GM12878 (cell line): ENCODE measurements at regions not wholly inside any gene's neighbourhood (a gene's known extent, or its start where the extent isn't known, plus 50 kb on each side); places are given as distances from the start of the nearest gene placed in this dataset.
A peak's percentile ranks its signal among the peaks of the same experiment; 100 is the strongest.

ENCODE experiments used
- ATAC-seq: fragments of 200-7000 bp; cut with Tn5 transposase; 3 replicates; pipeline ENCODE4 v1.9.1; 2020; ENCODE audit warnings: mild to moderate bottlenecking, moderate library complexity
- BruUV-seq: library from RNA; stranded (reverse); fragments of 400-500 nt; replicated peaks from 2 replicates; lab custom pipeline; 2021; lab: Mats Ljungman, UMichigan
- CTCF ChIA-PET: fragments of 300-600 bp; sonication (Branson Sonifier 250); formaldehyde crosslinking; extraction: SDS; loops from one replicate; lab custom pipeline; 2021; ENCODE audit warnings: inconsistent platforms; lab: Yijun Ruan, JAX
- POLR2A ChIA-PET: fragments of 350-600 bp; formaldehyde crosslinking; extraction: SDS; loops from one replicate; lab custom pipeline; 2021; ENCODE audit warnings: inconsistent platforms; lab: Charles Lee
- RAD21 ChIA-PET: fragments of 300-600 bp; sonication (Branson Sonifier 250); formaldehyde crosslinking; loops from one replicate; lab custom pipeline; 2023; ENCODE audit warnings: antibody characterized with exemption; ENCODE audit not compliant: unreplicated experiment; lab: Charles Lee
- SMC1A ChIA-PET: fragments of 300-600 bp; sonication (Branson Sonifier 250); formaldehyde crosslinking; loops from one replicate; lab custom pipeline; 2023; ENCODE audit not compliant: unreplicated experiment, uncharacterized antibody; lab: Charles Lee
- DNase-seq: peaks from one replicate; pipeline ENCODE4 v3.0.0-alpha.2; 2011; ENCODE audit warnings: low read depth, low spot score
- FAIRE-seq: peaks from 3 replicates; lab custom pipeline; 2011; peaks lifted over from hg19 to GRCh38; lab: Jason Lieb, UNC
- H2AFZ ChIP-seq: 2 replicates; pipeline ENCODE4 v1.6.0; 2011; ENCODE audit warnings: low read depth, low read length, control low read depth; ENCODE audit not compliant: control insufficient read depth
- H3K27ac ChIP-seq: 2 replicates; pipeline ENCODE4 v1.5.1; 2011; ENCODE audit warnings: control low read depth; ENCODE audit not compliant: control insufficient read depth, insufficient read depth
- H3K27me3 ChIP-seq, 2 experiments: replicated peaks in 1 of 2; 2 replicates each; pipeline versions ENCODE4 v1.6.0 to v1.6.1; 2011; ENCODE audit warnings: low read length in 1 of 2; ENCODE audit not compliant: control insufficient read depth in 2 of 2, insufficient read depth in 2 of 2
- H3K36me3 ChIP-seq, 2 experiments: 2 replicates each; pipeline ENCODE4 v1.5.1; 2011; ENCODE audit warnings: low read length in 1 of 2; ENCODE audit not compliant: control insufficient read depth in 2 of 2, insufficient read depth in 2 of 2
- H3K4me1 ChIP-seq: 2 replicates; pipeline ENCODE4 v1.6.1; 2011; ENCODE audit warnings: mild to moderate bottlenecking, low read length, moderate library complexity, mixed read lengths; ENCODE audit not compliant: control insufficient read depth, insufficient read depth
- H3K4me2 ChIP-seq: 2 replicates; pipeline ENCODE4 v1.6.0; 2011; ENCODE audit warnings: control low read depth; ENCODE audit not compliant: control insufficient read depth, insufficient read depth
- H3K4me3 ChIP-seq: fragments of 200-600 bp; sonication (generic); 2 replicates; pipeline ENCODE4 v1.5.1; 2016
- H3K79me2 ChIP-seq: 2 replicates; pipeline ENCODE4 v1.6.0; 2011; ENCODE audit warnings: low read length; ENCODE audit not compliant: control insufficient read depth, insufficient read depth
- H3K9ac ChIP-seq: 2 replicates; pipeline ENCODE4 v1.8.0; 2011; ENCODE audit warnings: low read length, control low read depth, mixed read lengths; ENCODE audit not compliant: control insufficient read depth, insufficient read depth
- H3K9me3 ChIP-seq: replicated peaks from 3 replicates; pipeline ENCODE4 v1.5.1; 2011; ENCODE audit warnings: mild to moderate bottlenecking, low read length; ENCODE audit not compliant: control insufficient read depth, insufficient read depth
- H4K20me1 ChIP-seq: 2 replicates; pipeline ENCODE4 v1.6.0; 2011; ENCODE audit not compliant: control insufficient read depth, insufficient read depth
- BMI1 ChIP-seq: fragments of 450-650 bp; IDR thresholded peaks from 2 replicates; pipeline ENCODE4 v1.6.1; 2016; ENCODE audit warnings: mild to moderate bottlenecking, moderate library complexity, borderline replicate concordance
- CBFB ChIP-seq: IDR thresholded peaks from 2 replicates; pipeline ENCODE4 v1.6.1; 2016; ENCODE audit warnings: antibody characterized with exemption, low read depth
- CHD1 ChIP-seq: IDR thresholded peaks from 2 replicates; pipeline ENCODE4 v1.6.1; 2012; ENCODE audit warnings: low read depth, low read length, improper control_type of control experiment
- CHD2 ChIP-seq: IDR thresholded peaks from 2 replicates; pipeline ENCODE4 v1.6.1; 2011; ENCODE audit warnings: low read depth, low read length, improper control_type of control experiment, borderline replicate concordance
- DPF2 ChIP-seq: fragments of 450-650 bp; IDR thresholded peaks from 2 replicates; pipeline ENCODE4 v1.6.1; 2017; ENCODE audit warnings: mild to moderate bottlenecking
- HDAC6 ChIP-seq: fragments of 200-600 bp; sonication (generic); IDR thresholded peaks from one replicate; pipeline ENCODE4 v1.8.0; 2017; ENCODE audit warnings: antibody characterized with exemption; ENCODE audit not compliant: unreplicated experiment
- IKZF1 ChIP-seq: fragments of 450-650 bp; conservative IDR thresholded peaks from 2 replicates; pipeline ENCODE4 v1.6.1; 2017; ENCODE audit warnings: antibody characterized with exemption, mild to moderate bottlenecking
- MEF2B ChIP-seq: fragments of 450-650 bp; IDR thresholded peaks from 2 replicates; pipeline ENCODE4 v1.6.1; 2018; ENCODE audit warnings: mild to moderate bottlenecking, moderate library complexity; ENCODE audit not compliant: partially characterized antibody, poor library complexity, severe bottlenecking
- NR2F1 ChIP-seq: fragments of 450-650 bp; conservative IDR thresholded peaks from 2 replicates; pipeline ENCODE4 v1.6.1; 2017; ENCODE audit warnings: mild to moderate bottlenecking
- PAX5 ChIP-seq: IDR thresholded peaks from 2 replicates; pipeline ENCODE4 v1.6.1; 2011; ENCODE audit warnings: low read depth, low read length, borderline replicate concordance
- POLR2AphosphoS5 ChIP-seq: IDR thresholded peaks from 2 replicates; pipeline ENCODE4 v1.6.1; 2011; ENCODE audit warnings: mild to moderate bottlenecking, low read length, inconsistent platforms
- PRDM15 ChIP-seq: fragments of 450-650 bp; formaldehyde crosslinking; IDR thresholded peaks from 2 replicates; pipeline ENCODE4 v1.4.0; 2020; ENCODE audit warnings: mild to moderate bottlenecking, moderate library complexity
- SPI1 ChIP-seq: IDR thresholded peaks from 2 replicates; pipeline ENCODE4 v1.6.1; 2011; ENCODE audit warnings: low read depth, mild to moderate bottlenecking, low read length, moderate library complexity, borderline replicate concordance; ENCODE audit not compliant: insufficient read depth
- SREBF2 ChIP-seq: IDR thresholded peaks from 2 replicates; pipeline ENCODE4 v1.6.1; 2012; ENCODE audit warnings: mild to moderate bottlenecking, low read length
- TARDBP ChIP-seq: IDR thresholded peaks from 2 replicates; pipeline ENCODE4 v1.6.1; 2016; ENCODE audit warnings: borderline replicate concordance
- TBL1XR1 ChIP-seq: IDR thresholded peaks from 2 replicates; pipeline ENCODE4 v1.6.1; 2012; ENCODE audit warnings: low read depth, low read length, improper control_type of control experiment
- TCF7 ChIP-seq: IDR thresholded peaks from 2 replicates; pipeline ENCODE4 v1.6.1; 2014; ENCODE audit warnings: antibody characterized with exemption, borderline replicate concordance
- ZNF622 ChIP-seq: fragments of 450-650 bp; IDR thresholded peaks from 2 replicates; pipeline ENCODE4 v1.6.1; 2017; ENCODE audit warnings: mild to moderate bottlenecking, inconsistent platforms
- WGBS: methylation state at CpG from one replicate; pipeline ENCODE4 v1.1.6; 2016; ENCODE audit warnings: low lambda C conversion rate; ENCODE audit not compliant: insufficient replicate concordance, insufficient coverage; ENCODE audit errors: missing lambda C conversion rate; 5-methylcytosine and 5-hydroxymethylcytosine counted together
- in situ Hi-C: fragments of 300-500 bp; cut with MboI; formaldehyde crosslinking; loops from 9 replicates; pipeline ENCODE4 v1.14.3; 2018; ENCODE audit warnings: mixed read lengths
- intact Hi-C: fragments of 100-400 bp; cut with micrococcal nuclease; formaldehyde crosslinking; loops from one replicate; pipeline ENCODE4 v1.14.2; 2022; ENCODE audit not compliant: unreplicated experiment

GRCh38 chr18:26685438-26686157 lies 137.2 kb upstream of the KCTD1 start:
- Histone ChIP-seq H3K36me3 (no peaks in the 10 kb centered on the region), H4K20me1 (no peaks in the 10 kb centered on the region), H3K9ac (no peak overlapping the region), H3K4me1 (no peaks in the 10 kb centered on the region), H3K79me2 (no peaks in the 10 kb centered on the region), H3K4me2 (no peak overlapping the region), H3K9me3 (no peaks in the 10 kb centered on the region; the same call in 1 of the 3 replicates), H3K27me3 (peaks cover 0 to 3% of the 10 kb centered on the region in 2 experiments; a peak in 1 of 4 replicates), H2AFZ (no peak overlapping the region), H3K27ac (no peak overlapping the region), H3K4me3 (no peak overlapping the region)
- ChIA-PET RAD21 (interaction anchor here (1.3 kb wide), 1 partner anchor 71 kb away, joined by 3 read pairs; no protein-coding TSS in a partner anchor), SMC1A (no interaction called here), CTCF (no interaction called here), POLR2A (interaction anchor here (1.3 kb wide), 1 partner anchor 26 kb away, joined by 3 read pairs; no protein-coding TSS in a partner anchor)
- no peak; the same call in 2 of the 3 replicates for ATAC-seq
- TF ChIP-seq TCF7 = no peak
- no peak for TF ChIP-seq CBFB
- TF ChIP-seq TBL1XR1 = no peak
- TF ChIP-seq CHD1 = no peak
- TF ChIP-seq HDAC6 = no peak
- TF ChIP-seq SPI1 = no peak
- TF ChIP-seq MEF2B = peak; percentile 26
- TF ChIP-seq NR2F1 = no peak
- TF ChIP-seq ZNF622 = no peak
- no peak for TF ChIP-seq TARDBP
- no peak for TF ChIP-seq PAX5
- no peak for TF ChIP-seq CHD2
- TF ChIP-seq BMI1 = no peak
- no peak for TF ChIP-seq SREBF2
- no peak for TF ChIP-seq DPF2
- 0 out of 2 replicates have a peak, but pooled peaks have one; percentile 25 for TF ChIP-seq IKZF1
- no peak for TF ChIP-seq PRDM15 (CRISPR knock-in tag)
- no peak for TF ChIP-seq POLR2AphosphoS5
- intact Hi-C loops = no loop called here
- no peak for DNase-seq
- 47% methylated on average over 5 of the region's 5 CpGs for WGBS
- no peak for FAIRE-seq
- no TSS peak for BruUV-seq
- in situ Hi-C loops = no loop called here
